NOMO-1 (cell line): ENCODE measurements at regions not wholly inside any gene's neighbourhood (a gene's known extent, or its start where the extent isn't known, plus 50 kb on each side); places are given as distances from the start of the nearest gene placed in this dataset.
A peak's percentile ranks its signal among the peaks of the same experiment; 100 is the strongest.

ENCODE experiments used
- DNase-seq, 2 experiments: peaks; one replicate each; lab custom pipeline; 2025; ENCODE audit not compliant: unreplicated experiment in 2 of 2; lab: John Stamatoyannopoulos, UW

- DNase-seq, result no peak
Measured at GRCh38 chr2:18384242-18384641, 176.2 kb downstream of the RDH14 start.

GRCh38 chr2:18381386-18381785 is 179.1 kb downstream of the RDH14 start:
- DNase-seq, result no peak

DNA sequence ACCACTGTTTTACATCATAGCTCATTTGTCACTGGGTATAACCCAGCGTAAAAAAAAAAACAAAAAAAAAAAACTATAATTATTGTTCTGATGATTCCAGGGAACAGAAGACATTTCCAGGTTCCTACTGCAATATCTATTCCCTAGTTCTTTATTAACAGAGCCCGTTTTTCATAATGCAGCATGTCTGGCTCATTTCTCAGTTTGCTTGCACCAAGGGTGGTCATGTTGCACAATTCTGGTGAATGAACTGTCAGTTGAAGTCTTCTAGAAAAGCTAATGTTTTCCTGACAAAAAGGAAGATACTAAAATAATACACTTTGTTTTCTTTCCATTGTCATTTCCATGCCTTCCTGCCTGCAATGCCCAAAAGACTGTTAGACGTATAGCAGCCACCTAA is 180.1 kb downstream of the RDH14 start:
- no peak for DNase-seq

DNA sequence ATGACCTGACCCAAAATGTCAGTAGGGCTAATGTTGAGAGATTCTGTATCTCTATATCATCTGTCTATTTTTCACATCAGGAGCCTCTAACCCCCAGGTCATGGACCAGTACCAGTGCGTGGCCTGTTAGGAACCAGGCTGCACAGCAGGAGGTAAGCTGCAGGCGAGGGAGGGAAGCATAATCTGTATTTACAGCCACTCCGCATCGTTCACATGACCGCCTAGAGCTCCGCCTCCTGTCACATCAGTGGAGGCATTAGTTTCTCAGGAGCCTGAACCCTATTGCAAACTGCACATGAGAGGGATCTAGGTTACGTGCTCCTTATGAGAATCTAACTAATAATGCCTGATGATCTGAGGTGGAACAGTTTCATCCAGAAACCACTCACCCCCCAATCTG is 180.6 kb downstream of the RDH14 start:
- DNase-seq, result no peak

DNA sequence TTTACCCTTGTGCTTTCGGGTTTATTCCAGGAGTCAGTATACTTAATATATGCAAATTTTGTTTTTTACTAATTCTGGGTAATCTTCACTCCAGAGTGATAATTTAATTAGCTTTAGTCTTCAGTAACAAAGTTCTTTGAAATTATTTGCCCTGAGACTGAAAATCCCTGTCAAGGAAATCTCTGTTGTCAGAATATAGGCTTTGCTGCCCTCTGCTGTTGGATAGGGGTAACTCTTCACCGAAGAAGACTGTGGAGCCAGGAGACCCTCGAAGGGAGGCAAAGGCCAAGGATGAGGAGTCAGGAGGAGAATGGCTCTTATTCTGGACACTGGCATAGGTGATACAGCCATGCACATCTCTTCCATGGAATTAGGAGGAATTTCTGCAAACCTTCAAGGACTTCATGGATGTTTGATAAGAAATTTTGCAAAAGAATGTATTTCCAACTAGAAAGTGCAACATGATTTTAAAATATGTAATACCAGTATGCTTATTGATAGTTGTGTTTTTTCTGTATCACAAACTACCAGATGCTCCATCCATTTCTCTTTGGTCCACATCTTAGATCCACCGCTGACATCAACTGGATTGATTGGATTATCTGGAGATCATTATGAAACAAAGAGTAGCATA is 182.3 kb downstream of the RDH14 start:
- peak in 1 of 2 experiments; percentile 10 for DNase-seq

GRCh38 chr2:18376936-18377335 is 183.5 kb downstream of the RDH14 start:
- DNase-seq, result no peak

- no peak for DNase-seq
Measured at GRCh38 chr2:18373664-18374063, 186.8 kb downstream of the RDH14 start.

- no peak for DNase-seq
Measured at GRCh38 chr2:18373081-18373480, 187.4 kb downstream of the RDH14 start.

GRCh38 chr2:18372641-18373040 is 187.8 kb downstream of the RDH14 start:
- DNase-seq, result no peak

DNA sequence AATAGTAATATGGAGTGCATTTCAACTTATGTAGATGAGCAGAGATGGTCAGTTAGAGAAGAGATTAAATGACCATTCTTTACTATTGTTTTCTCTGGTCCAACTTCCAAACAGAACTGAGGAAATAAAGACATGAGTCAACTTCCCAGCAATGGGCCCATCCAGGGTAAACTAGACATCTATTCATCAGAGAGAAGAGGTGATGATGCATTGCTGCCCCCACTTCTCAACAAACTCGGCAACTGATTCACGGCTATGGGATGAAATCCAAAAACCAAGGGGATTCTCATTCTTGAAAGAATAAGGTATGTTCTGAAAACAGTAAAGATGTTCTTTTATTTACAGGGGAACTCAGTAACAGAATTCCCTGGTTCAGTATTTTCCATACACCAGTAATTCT is 190.7 kb downstream of the RDH14 start:
- DNase-seq, result no peak

DNA sequence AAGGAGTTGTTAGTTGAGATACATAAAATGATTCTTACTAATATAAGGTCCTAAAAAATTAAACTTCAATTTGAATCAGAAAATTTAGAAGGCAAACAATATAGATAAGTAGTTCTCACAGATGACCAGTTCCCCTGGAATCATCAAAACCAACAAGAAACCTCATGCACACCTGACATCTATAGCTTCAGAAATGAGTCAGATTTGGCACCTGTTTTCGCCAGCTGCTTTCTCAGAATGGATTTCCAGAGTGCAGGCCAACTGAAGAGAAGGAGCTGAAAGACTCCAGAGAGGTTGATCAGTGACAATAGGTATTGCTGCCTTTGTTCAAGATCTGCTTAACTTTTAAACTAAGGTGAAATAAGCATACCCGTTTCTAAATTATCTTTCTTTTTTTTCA is 192.4 kb downstream of the RDH14 start:
- DNase-seq, result no peak

DNA sequence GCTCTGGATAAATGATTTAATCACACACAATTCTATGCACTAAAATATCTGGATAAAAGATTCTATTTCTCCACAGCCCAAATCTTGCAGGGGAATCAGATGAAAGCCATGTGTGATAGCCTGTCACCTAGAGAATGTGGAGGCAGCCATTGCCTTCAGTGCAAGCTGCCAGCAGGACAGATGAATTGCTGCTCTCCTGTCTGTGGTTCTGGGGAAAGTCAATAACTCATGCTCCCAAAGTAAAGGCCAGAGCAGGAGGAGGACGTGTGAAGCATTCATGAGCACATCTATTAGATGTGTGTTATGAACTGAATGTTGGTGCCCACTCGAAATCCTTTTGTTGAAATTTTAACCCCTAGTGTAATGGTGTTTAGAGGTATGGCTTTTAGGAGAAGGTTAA is 195.1 kb downstream of the RDH14 start:
- no peak for DNase-seq

DNA sequence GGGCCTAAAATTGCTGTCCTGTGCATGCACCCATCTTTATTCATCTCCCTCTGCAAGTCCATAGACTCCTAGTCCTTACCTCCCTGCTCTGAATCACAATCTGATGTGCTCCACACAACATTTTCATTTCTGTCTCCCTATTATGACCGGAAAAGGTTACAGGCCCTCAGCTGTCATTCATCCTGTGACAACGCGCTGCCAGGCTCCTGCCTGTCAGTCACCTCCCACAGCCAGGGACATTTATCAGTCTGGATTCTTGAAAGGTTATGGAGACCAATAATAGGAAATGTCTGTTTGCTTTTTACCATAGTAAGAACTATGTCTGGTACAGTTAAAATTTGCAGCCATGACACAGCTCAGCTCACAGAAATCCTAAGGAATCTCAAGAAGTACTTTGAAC is 197.1 kb downstream of the RDH14 start:
- DNase-seq, result no peak

DNA sequence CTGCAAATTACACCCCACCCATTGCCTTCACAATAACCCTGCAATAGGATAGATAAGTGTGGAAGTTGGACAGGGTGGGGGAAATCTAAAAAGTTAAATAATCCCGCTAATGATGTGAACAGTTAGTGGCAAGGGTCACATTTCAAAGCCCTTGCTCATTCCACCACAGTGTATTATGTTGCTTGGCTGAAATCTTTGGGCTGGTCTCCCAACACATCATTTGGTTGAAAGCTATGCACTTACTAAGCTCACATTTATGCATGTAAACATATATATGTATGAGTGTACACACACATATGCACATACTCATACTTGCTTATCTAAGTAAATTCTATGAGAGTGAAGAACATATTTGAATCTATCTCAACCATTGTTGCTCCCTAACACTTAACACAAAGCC is 197.8 kb downstream of the RDH14 start:
- DNase-seq, result no peak

DNA sequence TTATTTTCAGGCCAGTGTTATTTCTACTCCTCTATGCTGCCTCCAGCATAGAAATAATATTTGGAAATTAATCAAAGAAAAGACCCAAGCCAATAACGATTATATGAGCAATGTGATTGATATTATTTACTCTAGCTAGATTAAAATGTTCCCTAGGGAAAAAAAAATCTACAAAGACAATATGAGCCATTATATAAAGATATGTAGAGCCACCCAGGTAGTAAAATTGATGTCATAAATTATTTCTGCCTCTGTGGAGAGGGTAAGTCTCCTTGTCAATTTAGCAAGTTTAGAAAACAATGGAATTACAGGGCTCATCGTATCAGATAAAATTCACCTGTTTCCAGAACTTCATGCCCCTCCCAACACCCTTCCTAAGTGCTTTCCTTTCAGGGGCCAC is 202.9 kb downstream of the RDH14 start:
- DNase-seq, result no peak

- no peak for DNase-seq
Measured at GRCh38 chr2:18356676-18357075, 203.8 kb downstream of the RDH14 start.

GRCh38 chr2:18349421-18349820 is 211.0 kb downstream of the RDH14 start:
- DNase-seq, result no peak

DNA sequence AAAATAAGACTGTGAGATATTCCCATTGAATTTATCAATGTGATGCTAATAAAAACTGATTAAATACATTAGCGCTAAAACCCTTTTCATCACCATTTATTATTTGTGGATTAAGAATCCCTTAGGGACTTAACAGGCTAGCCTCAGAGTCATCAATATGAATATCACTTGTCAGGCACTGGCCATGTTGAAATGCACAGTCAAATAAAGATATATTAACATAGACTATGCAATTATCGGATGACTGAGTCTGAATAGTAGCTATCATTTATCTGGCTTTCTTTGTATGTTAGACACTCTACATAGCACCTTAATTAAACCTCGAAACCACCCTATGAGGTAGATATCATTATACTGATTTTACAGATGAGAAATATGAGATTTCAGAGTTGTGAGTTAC is 213.6 kb downstream of the RDH14 start:
- no peak for DNase-seq

GRCh38 chr2:18346344-18346743 is 214.1 kb downstream of the RDH14 start:
- no peak for DNase-seq

GRCh38 chr2:18345848-18346247 is 214.6 kb downstream of the RDH14 start:
- DNase-seq, result no peak

DNA sequence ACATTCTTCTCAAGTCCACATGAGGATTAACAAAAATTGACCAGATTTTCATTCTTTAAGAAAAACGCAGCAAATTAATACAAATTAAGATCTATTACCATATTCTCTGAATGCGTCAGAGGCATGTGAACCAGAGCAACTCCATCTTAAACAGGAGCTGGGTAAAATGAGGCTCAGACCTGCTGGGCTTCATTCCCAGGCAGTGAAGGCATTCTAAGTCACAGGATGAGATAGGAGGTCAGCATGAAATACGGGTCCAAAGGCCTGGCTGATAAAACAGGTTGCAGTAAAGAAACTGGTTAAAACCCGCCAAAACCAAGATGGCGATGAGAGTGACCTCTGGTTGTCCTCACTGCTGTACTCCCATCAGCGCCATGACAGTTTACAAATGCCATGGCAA is 217.6 kb downstream of the RDH14 start:
- DNase-seq, result no peak

GRCh38 chr2:18339326-18339725 is 221.1 kb downstream of the RDH14 start:
- no peak for DNase-seq

DNA sequence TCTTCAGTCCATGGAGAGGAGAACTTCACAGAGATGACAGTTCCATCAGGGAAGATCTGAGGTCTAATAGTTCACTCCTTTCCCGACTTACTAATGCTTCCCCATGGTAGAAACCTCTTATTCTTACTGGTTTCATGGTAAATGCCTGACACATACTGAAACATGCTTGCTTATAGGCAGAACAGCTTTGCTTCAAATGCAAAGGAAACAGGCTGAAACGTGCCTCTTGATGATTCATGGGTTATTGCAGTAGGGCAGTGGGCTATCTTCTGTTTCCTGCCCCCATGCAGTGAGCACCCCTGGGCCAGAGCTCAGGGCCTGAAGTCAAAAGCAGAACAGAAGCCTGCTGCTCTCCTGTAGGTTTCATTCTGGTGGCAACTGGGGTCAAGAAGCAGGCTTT is 223.5 kb downstream of the RDH14 start:
- DNase-seq, result no peak
